OCI-LY7 (cell line): ENCODE measurements at regions not wholly inside any gene's neighbourhood (a gene's known extent, or its start where the extent isn't known, plus 50 kb on each side); places are given as distances from the start of the nearest gene placed in this dataset.

Source experiments
- CTCF ChIP-seq: fragments of 200-600 bp; sonication (generic); conservative IDR thresholded peaks from 2 replicates; pipeline ENCODE4 v1.5.1; 2014; ENCODE audit warnings: mild to moderate bottlenecking, antibody characterized with exemption, low read length, moderate library complexity, mixed read lengths
- EZH2phosphoT487 ChIP-seq: fragments of 200-600 bp; sonication (generic); IDR thresholded peaks from 2 replicates; pipeline ENCODE4 v1.6.1; 2018; ENCODE audit warnings: low read depth, borderline replicate concordance, mild to moderate bottlenecking, mixed run types, antibody characterized with exemption, low read length, moderate library complexity, mixed read lengths

GRCh38 chr7:120060875-120061274 lies 212.1 kb upstream of the KCND2 start:
- TF ChIP-seq CTCF, result no peak
- no peak for TF ChIP-seq EZH2phosphoT487
